Activated naive CD4-positive, alpha-beta T cell treated with anti-CD3 and anti-CD28 coated beads, Interleukin-2, amount 10 ng/mL, durations not matched to agents 7 days and 5 days (primary cell): ENCODE measurements at regions not wholly inside any gene's neighbourhood (a gene's known extent, or its start where the extent isn't known, plus 50 kb on each side); places are given as distances from the start of the nearest gene placed in this dataset.

Experiments used
- CTCF ChIA-PET: fragments of 350-600 bp; sonication (Branson Sonifier 250); formaldehyde crosslinking; loops from one replicate; lab custom pipeline; 2021; ENCODE audit warnings: antibody characterized with exemption; lab: Charles Lee
- DNase-seq: peaks from one replicate; pipeline ENCODE4 v3.0.0-alpha.2; 2020
- H3K27ac Mint-ChIP-seq: one replicate; pipeline ENCODE4 v1.8.0; 2021; ENCODE audit warnings: mild to moderate bottlenecking, moderate library complexity, mixed read lengths
- H3K27me3 Mint-ChIP-seq: one replicate; pipeline ENCODE4 v1.8.0; 2021; ENCODE audit warnings: mild to moderate bottlenecking, mixed read lengths
- H3K36me3 Mint-ChIP-seq: one replicate; pipeline ENCODE4 v1.8.0; 2021; ENCODE audit warnings: mixed read lengths
- H3K4me1 Mint-ChIP-seq: one replicate; pipeline ENCODE4 v1.8.0; 2021; ENCODE audit warnings: mixed read lengths
- H3K4me3 Mint-ChIP-seq: one replicate; pipeline ENCODE4 v1.8.0; 2021; ENCODE audit warnings: mild to moderate bottlenecking, moderate library complexity, mixed read lengths
- H3K9me3 Mint-ChIP-seq: one replicate; pipeline ENCODE4 v1.8.0; 2021; ENCODE audit warnings: mixed read lengths

DNA sequence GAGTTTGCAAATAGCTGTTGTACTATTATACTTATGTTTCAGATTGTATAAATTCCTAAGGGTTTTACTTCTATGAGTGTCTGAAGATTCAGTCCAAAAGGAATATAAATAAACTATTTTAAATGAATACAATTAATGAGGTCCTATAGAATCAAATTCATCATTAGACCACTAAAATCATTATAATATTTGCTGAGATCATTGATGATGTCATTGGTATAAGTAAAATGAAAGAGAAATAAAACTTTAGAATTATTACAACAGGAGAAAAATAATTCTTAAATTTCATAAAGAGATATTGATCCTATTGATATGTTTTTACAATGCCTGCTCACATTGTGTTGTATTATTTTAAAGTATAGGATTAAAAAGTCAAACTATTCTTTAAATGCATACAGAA is 544.0 kb upstream of the ZWINT start:
- Mint-ChIP-seq H3K27ac (no peak overlapping the region), H3K27me3 (no peaks in the 10 kb centered on the region), H3K4me3 (no peak overlapping the region), H3K4me1 (no peaks in the 10 kb centered on the region), H3K9me3 (peaks cover 2% of the 10 kb centered on the region), H3K36me3 (no peaks in the 10 kb centered on the region)
- CTCF ChIA-PET: no interaction called here
- no peak for DNase-seq

DNA sequence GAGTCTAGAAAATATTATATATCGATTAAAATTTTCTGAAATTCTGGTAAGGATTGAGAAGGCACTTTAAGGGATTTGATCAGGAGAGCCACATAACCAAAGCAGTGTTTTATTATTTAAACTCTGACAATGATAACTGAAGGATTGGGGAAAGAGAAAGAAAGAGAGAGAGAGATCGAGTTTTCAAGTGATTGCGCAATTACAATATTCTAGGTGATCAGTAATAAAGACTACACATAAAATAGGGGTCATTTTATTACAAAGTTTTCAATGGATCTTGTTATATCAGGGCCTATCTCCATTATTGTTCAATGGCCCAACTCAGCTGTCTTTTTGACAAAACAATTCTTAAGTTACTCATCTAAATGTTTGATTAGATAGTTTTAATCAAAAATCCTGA is 541.5 kb upstream of the ZWINT start:
- CTCF ChIA-PET: no interaction called here
- no peak for DNase-seq
- no peak overlapping the region for H3K27ac Mint-ChIP-seq
- H3K4me3 Mint-ChIP-seq: no peak overlapping the region
- H3K9me3 Mint-ChIP-seq: no peaks in the 10 kb centered on the region
- H3K27me3 Mint-ChIP-seq: no peaks in the 10 kb centered on the region
- no peaks in the 10 kb centered on the region for H3K36me3 Mint-ChIP-seq
- no peaks in the 10 kb centered on the region for H3K4me1 Mint-ChIP-seq

DNA sequence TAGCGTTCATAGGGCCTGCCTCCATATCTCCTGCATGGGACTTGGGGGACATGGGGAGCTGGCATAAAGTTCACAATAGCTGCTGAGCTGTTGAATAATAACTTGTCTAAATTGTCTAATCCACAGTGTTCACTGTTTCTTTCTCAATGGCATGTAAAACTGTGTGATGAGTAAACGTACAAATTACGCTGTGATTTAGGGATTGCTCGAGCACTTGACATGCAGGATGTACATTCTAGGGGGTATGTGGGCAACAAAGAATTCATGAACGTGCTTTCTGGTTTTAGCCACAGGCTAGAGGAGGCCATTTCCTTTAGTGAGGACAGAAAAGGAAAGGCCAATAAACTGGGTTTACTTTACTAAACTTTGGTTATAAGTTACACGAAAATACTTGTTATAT is 534.2 kb upstream of the ZWINT start:
- Mint-ChIP-seq H3K36me3 (no peaks in the 10 kb centered on the region), H3K4me3 (no peak overlapping the region), H3K27me3 (no peaks in the 10 kb centered on the region), H3K27ac (no peak overlapping the region), H3K9me3 (peaks cover 7% of the 10 kb centered on the region), H3K4me1 (no peaks in the 10 kb centered on the region)
- CTCF ChIA-PET: interaction anchor here (0.6 kb wide), 1 partner anchor 18 kb away, joined by 3 read pairs; no protein-coding TSS in a partner anchor
- DNase-seq: no peak

DNA sequence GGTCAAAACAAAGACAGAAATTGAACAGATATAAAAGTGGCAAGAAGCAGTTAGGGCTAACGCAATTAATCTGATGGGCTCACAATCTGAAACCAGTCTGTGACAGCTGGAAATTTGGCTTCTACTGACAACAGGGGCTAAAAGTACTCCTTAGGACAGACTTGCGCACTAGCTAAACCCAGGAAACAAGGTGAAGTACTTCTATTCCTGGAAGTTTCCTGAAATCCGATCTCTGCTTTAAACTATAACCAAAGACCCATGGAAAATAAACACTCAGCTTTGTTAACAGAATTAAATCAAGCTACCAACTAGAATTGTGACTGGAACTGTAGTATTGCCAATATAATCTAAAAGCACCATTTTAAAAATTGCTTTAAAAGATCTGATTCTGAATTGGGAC is 520.2 kb upstream of the ZWINT start:
- H3K27me3 Mint-ChIP-seq: no peaks in the 10 kb centered on the region
- peaks cover 3% of the 10 kb centered on the region for H3K9me3 Mint-ChIP-seq
- H3K4me3 Mint-ChIP-seq: no peak overlapping the region
- CTCF ChIA-PET: no interaction called here
- H3K27ac Mint-ChIP-seq: no peak overlapping the region
- no peaks in the 10 kb centered on the region for H3K36me3 Mint-ChIP-seq
- DNase-seq: no peak
- H3K4me1 Mint-ChIP-seq: no peaks in the 10 kb centered on the region

DNA sequence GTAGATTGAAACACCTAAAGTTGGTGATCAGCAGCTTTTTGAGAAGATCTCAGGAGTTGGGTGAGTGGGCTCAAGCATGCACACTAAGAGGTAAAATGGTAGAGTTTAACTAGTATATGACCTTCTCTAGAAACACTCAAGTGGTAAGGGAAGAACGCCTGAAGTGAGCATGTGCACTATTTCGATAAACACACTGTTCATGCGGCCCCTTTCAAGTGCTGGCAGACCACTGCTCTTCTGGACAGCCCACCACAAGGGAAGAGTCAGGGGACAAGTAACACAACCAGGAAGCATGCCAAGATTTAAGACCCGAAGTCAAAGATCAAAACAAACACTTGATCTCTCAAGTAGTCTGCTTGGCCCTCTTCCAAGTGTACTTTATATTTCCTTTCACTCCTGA is 519.5 kb upstream of the ZWINT start:
- DNase-seq: no peak
- no peaks in the 10 kb centered on the region for H3K4me1 Mint-ChIP-seq
- H3K4me3 Mint-ChIP-seq: no peak overlapping the region
- CTCF ChIA-PET: no interaction called here
- no peaks in the 10 kb centered on the region for H3K27me3 Mint-ChIP-seq
- peaks cover 3% of the 10 kb centered on the region for H3K9me3 Mint-ChIP-seq
- no peak overlapping the region for H3K27ac Mint-ChIP-seq
- H3K36me3 Mint-ChIP-seq: no peaks in the 10 kb centered on the region

DNA sequence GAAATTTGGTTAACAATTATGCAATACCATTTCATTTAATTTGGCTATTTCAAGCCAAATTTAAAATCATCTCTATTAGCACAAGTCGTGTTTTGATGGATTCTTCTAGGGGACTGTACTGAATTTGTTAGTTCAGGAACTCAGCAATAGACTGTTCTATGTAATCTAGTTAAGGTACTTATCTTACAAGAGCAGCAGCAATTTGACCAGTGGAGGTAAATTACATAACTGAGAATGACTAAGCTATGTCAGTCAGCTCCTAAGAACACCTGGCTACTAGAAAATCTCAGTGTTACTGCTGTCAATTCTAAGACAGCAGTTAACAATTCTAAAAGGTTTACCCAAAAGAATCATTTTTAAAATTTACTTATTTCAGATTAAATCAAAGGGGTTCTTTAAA is 513.9 kb upstream of the ZWINT start:
- CTCF ChIA-PET: no interaction called here
- no peak for DNase-seq
- H3K9me3 Mint-ChIP-seq: peaks cover 4% of the 10 kb centered on the region
- H3K27ac Mint-ChIP-seq: no peak overlapping the region
- no peaks in the 10 kb centered on the region for H3K27me3 Mint-ChIP-seq
- no peaks in the 10 kb centered on the region for H3K36me3 Mint-ChIP-seq
- no peaks in the 10 kb centered on the region for H3K4me1 Mint-ChIP-seq
- H3K4me3 Mint-ChIP-seq: no peak overlapping the region

- H3K36me3 Mint-ChIP-seq: no peaks in the 10 kb centered on the region
- peaks cover 4% of the 10 kb centered on the region for H3K9me3 Mint-ChIP-seq
- H3K27ac Mint-ChIP-seq: no peak overlapping the region
- H3K4me3 Mint-ChIP-seq: no peak overlapping the region
- no peaks in the 10 kb centered on the region for H3K4me1 Mint-ChIP-seq
- CTCF ChIA-PET: no interaction called here
- no peaks in the 10 kb centered on the region for H3K27me3 Mint-ChIP-seq
- no peak for DNase-seq
Observed at GRCh38 chr10:56871160-56871668, 510.2 kb upstream of the ZWINT start.

- no peaks in the 10 kb centered on the region for H3K36me3 Mint-ChIP-seq
Observed at GRCh38 chr10:56867236-56867635, 506.2 kb upstream of the ZWINT start.

DNA sequence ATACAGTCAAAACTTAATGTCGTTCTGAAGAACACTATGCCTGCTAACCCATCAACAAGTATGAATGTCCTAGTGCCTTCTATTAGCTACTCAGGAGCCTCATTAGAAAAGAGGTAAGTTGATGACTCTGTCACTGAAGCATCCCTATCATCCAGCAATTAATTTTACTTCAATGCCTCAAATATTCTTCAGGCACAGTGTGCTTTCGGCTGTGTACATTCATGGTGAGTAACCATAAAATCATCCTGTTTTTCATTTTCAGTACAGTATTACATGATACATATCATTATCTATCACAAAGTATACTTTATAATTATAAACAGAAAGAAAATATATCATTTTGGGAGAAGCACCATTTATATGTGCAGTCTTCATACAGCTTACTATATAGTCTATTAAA is 495.5 kb upstream of the ZWINT start:
- no peaks in the 10 kb centered on the region for H3K36me3 Mint-ChIP-seq
- no peak overlapping the region for H3K4me3 Mint-ChIP-seq
- H3K9me3 Mint-ChIP-seq: peaks cover 3% of the 10 kb centered on the region
- H3K4me1 Mint-ChIP-seq: no peaks in the 10 kb centered on the region
- CTCF ChIA-PET: no interaction called here
- no peak overlapping the region for H3K27ac Mint-ChIP-seq
- H3K27me3 Mint-ChIP-seq: no peaks in the 10 kb centered on the region
- DNase-seq: no peak

More at GRCh38 chr10:56867236-56867635, 506.2 kb upstream of the ZWINT start:
- Mint-ChIP-seq H3K4me1 (no peaks in the 10 kb centered on the region), H3K27ac (no peak overlapping the region), H3K27me3 (no peaks in the 10 kb centered on the region), H3K4me3 (no peak overlapping the region), H3K9me3 (peaks cover 6% of the 10 kb centered on the region)
- CTCF ChIA-PET: no interaction called here
- no peak for DNase-seq

GRCh38 chr10:56844978-56845529 is 484.0 kb upstream of the ZWINT start:
- no peak overlapping the region for H3K27ac Mint-ChIP-seq
- CTCF ChIA-PET: no interaction called here

DNA sequence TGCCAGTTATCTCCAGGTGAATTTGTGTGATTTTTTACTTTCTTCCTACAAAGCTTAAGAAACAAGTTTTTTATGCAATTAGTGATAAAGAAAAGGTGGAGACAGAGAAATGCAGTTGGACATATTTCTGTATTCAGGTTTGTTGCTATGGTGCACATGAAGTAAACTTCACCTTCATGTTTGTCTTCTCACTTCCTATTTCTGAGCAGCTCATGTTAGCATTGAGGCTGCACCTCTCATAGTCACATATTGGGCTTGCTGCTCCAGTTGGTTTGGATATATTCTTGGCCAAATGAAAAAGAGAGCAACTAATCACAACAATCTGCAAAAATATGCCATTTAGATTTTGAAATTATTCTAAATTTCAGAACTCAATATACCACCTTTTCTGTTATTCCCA is 475.6 kb upstream of the ZWINT start:
- no peaks in the 10 kb centered on the region for H3K36me3 Mint-ChIP-seq
- peaks cover 2% of the 10 kb centered on the region for H3K9me3 Mint-ChIP-seq
- no peaks in the 10 kb centered on the region for H3K27me3 Mint-ChIP-seq
- H3K4me3 Mint-ChIP-seq: no peak overlapping the region
- no peak overlapping the region for H3K27ac Mint-ChIP-seq
- CTCF ChIA-PET: no interaction called here
- DNase-seq: no peak
- no peaks in the 10 kb centered on the region for H3K4me1 Mint-ChIP-seq

More at GRCh38 chr10:56844978-56845529, 484.0 kb upstream of the ZWINT start:
- Mint-ChIP-seq H3K9me3 (peaks cover 6% of the 10 kb centered on the region), H3K4me3 (no peak overlapping the region), H3K27me3 (no peaks in the 10 kb centered on the region), H3K36me3 (no peaks in the 10 kb centered on the region), H3K4me1 (no peaks in the 10 kb centered on the region)
- no peak for DNase-seq

DNA sequence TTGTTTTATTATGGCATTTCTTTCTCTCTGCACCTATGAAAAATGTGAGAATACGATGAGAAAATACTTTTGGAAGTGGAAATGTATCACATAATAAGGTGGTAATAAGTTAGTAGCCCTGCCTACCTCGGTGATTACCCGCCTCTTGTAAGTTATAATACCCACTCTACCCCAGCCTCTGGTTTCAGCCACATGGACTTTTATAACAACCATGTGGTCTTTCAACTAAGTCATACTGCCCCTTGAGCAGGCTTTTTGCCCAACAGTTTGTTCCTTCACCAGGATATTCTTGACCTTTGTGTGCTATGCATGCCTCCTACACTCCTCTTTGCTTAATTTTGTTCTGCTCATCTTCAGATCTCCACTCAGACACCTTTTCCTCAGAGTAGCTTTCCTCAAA is 470.6 kb upstream of the ZWINT start:
- no peak overlapping the region for H3K27ac Mint-ChIP-seq
- CTCF ChIA-PET: no interaction called here
- no peak for DNase-seq
- no peak overlapping the region for H3K4me3 Mint-ChIP-seq
- H3K9me3 Mint-ChIP-seq: peaks cover 7% of the 10 kb centered on the region
- H3K27me3 Mint-ChIP-seq: no peaks in the 10 kb centered on the region
- no peaks in the 10 kb centered on the region for H3K4me1 Mint-ChIP-seq
- H3K36me3 Mint-ChIP-seq: no peaks in the 10 kb centered on the region

- no peak for DNase-seq
- CTCF ChIA-PET: no interaction called here
- Mint-ChIP-seq H3K27me3 (no peaks in the 10 kb centered on the region), H3K36me3 (no peaks in the 10 kb centered on the region), H3K4me1 (no peaks in the 10 kb centered on the region), H3K9me3 (peaks cover 21% of the 10 kb centered on the region), H3K27ac (no peak overlapping the region), H3K4me3 (no peak overlapping the region)
Observed at GRCh38 chr10:56823849-56824248, 462.8 kb upstream of the ZWINT start.

DNA sequence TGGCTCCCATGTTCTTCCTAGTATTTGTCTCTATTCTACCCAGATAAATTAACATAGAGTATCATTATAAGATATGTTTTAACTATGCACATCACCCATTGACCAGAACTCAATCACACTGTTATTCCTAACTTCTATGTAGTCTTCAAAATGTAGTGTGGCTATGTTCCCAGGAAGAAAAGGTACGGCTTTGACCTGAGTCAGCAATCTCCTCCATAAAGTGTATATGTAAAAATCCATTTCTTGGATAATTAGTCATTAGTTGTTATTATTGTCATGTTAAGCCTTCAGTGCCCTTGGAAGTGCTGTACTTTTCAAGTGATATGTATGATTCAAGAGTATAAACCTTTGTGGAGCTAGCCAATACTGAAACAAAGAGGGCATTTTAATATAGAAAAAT is 444.0 kb upstream of the ZWINT start:
- CTCF ChIA-PET: no interaction called here
- H3K4me1 Mint-ChIP-seq: no peaks in the 10 kb centered on the region
- peaks cover 12% of the 10 kb centered on the region for H3K9me3 Mint-ChIP-seq
- H3K27ac Mint-ChIP-seq: no peak overlapping the region
- H3K4me3 Mint-ChIP-seq: no peak overlapping the region
- no peaks in the 10 kb centered on the region for H3K27me3 Mint-ChIP-seq
- DNase-seq: no peak
- H3K36me3 Mint-ChIP-seq: no peaks in the 10 kb centered on the region

- Mint-ChIP-seq H3K36me3 (no peaks in the 10 kb centered on the region), H3K27me3 (no peaks in the 10 kb centered on the region), H3K27ac (no peak overlapping the region), H3K4me3 (no peak overlapping the region), H3K4me1 (no peaks in the 10 kb centered on the region), H3K9me3 (peaks cover 6% of the 10 kb centered on the region)
- CTCF ChIA-PET: no interaction called here
- DNase-seq: no peak
Observed at GRCh38 chr10:56785292-56785691, 424.2 kb upstream of the ZWINT start.

DNA sequence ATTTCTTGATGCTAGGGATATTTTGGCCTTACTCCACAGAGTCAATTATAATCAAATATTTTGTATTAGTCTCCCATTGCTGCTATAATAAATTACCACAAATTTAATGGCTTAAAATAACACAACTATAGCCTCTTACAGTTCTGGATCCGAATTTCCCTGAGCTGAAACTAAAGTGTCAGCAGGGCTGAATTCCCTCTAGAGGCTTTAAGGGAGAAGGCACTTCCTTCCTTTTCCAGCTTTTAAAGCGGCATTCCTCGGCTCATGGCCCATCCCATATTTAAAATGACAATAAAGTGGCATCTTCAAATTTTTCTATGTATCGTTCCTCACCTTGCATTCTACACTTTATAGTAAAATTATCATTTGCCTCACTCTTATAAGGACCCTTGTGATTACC is 421.4 kb upstream of the ZWINT start:
- Mint-ChIP-seq H3K4me1 (no peaks in the 10 kb centered on the region), H3K9me3 (peaks cover 8% of the 10 kb centered on the region), H3K4me3 (no peak overlapping the region), H3K36me3 (no peaks in the 10 kb centered on the region), H3K27me3 (no peaks in the 10 kb centered on the region), H3K27ac (no peak overlapping the region)
- DNase-seq: no peak
- CTCF ChIA-PET: no interaction called here
